Uterus (tissue), 3 donors: ENCODE measurements at regions not wholly inside any gene's neighbourhood (a gene's known extent, or its start where the extent isn't known, plus 50 kb on each side); places are given as distances from the start of the nearest gene placed in this dataset.

ENCODE experiments used
- DNase-seq, 2 donors: peaks; one replicate each; pipeline ENCODE4 v3.0.0-alpha.2; 2019 to 2020
- H3K27ac ChIP-seq, 2 donors: fragments of 200-600 bp; sonication (generic); 1 replicate in 1 of 2; 2 replicates in 1 of 2; pipeline ENCODE4 v1.5.1; 2016 to 2018
- H3K27me3 ChIP-seq, 2 donors: fragments of 200-600 bp; sonication (generic); one replicate each; pipeline ENCODE4 v1.5.1; 2018 to 2019; ENCODE audit warnings: control low read depth in 1 of 2
- H3K36me3 ChIP-seq, 2 donors: fragments of 200-600 bp; sonication (generic); one replicate each; pipeline ENCODE4 v1.5.1; 2019; ENCODE audit warnings: control low read depth in 1 of 2
- H3K4me1 ChIP-seq, 2 donors: fragments of 200-600 bp; sonication (generic); one replicate each; pipeline ENCODE4 v1.5.1; 2018 to 2019; ENCODE audit warnings: control low read depth in 1 of 2
- H3K4me3 ChIP-seq, 2 donors: fragments of 200-600 bp; sonication (generic); 1 replicate in 1 of 2; 2 replicates in 1 of 2; pipeline ENCODE4 v1.5.1; 2018 to 2019; ENCODE audit warnings: mild to moderate bottlenecking in 1 of 2
- H3K9me3 ChIP-seq, 2 donors: fragments of 200-600 bp; sonication (generic); one replicate each; pipeline ENCODE4 v1.5.1; 2019; ENCODE audit warnings: control low read depth in 1 of 2
- CTCF ChIP-seq, 4 experiments: fragments of 200-600 bp in 2 of 4; fragments of 450-650 bp in 2 of 4; sonication (generic) in 2 of 4; IDR thresholded peaks; one replicate each; pipeline ENCODE4 v1.5.1; 2016 to 2019; ENCODE audit warnings: antibody characterized with exemption in 4 of 4, mild to moderate bottlenecking in 2 of 4, moderate library complexity in 1 of 4
- POLR2A ChIP-seq, 2 donors: fragments of 450-650 bp; IDR thresholded peaks; one replicate each; pipeline ENCODE4 v1.6.1; 2016; ENCODE audit warnings: antibody characterized with exemption in 2 of 2, mild to moderate bottlenecking in 1 of 2, moderate library complexity in 1 of 2
- intact Hi-C: fragments of 100-400 bp; cut with DNase I; formaldehyde crosslinking; loops from one replicate; pipeline ENCODE4 v1.15.1; 2023; ENCODE audit warnings: low total_unique reads
- donor health status: DM: yes; HTN: yes; CAD: no.

- TF ChIP-seq CTCF (IDR thresholded peaks at IDR 0.05) (no peak), POLR2A (IDR thresholded peaks at IDR 0.05) (no peak)
- Histone ChIP-seq H3K4me1 (no peaks in the 10 kb centered on the region), H3K4me3 (no peak overlapping the region), H3K27ac (no peak overlapping the region), H3K27me3 (no peaks in the 10 kb centered on the region), H3K9me3 (no peaks in the 10 kb centered on the region), H3K36me3 (no peaks in the 10 kb centered on the region)
- no peak for DNase-seq
- intact Hi-C loops = no loop called here
Measured at GRCh38 chr21:15274701-15275485, 210.1 kb upstream of the NRIP1 start.

- intact Hi-C loops = no loop called here
- Histone ChIP-seq H3K4me1 (no peaks in the 10 kb centered on the region), H3K36me3 (no peaks in the 10 kb centered on the region), H3K4me3 (no peak overlapping the region), H3K9me3 (no peaks in the 10 kb centered on the region), H3K27ac (no peak overlapping the region), H3K27me3 (no peaks in the 10 kb centered on the region)
- DNase-seq = no peak
- no peak for TF ChIP-seq POLR2A (IDR thresholded peaks at IDR 0.05)
- no peak for TF ChIP-seq CTCF (IDR thresholded peaks at IDR 0.05)
Measured at GRCh38 chr21:15275615-15276235, 210.9 kb upstream of the NRIP1 start.

GRCh38 chr21:15276243-15276642 is 211.4 kb upstream of the NRIP1 start:
- Histone ChIP-seq H3K36me3 (no peaks in the 10 kb centered on the region), H3K27me3 (no peaks in the 10 kb centered on the region), H3K27ac (no peak overlapping the region), H3K9me3 (no peaks in the 10 kb centered on the region), H3K4me3 (no peak overlapping the region), H3K4me1 (no peaks in the 10 kb centered on the region)
- intact Hi-C loops = no loop called here
- DNase-seq = no peak
- no peak for TF ChIP-seq CTCF (IDR thresholded peaks at IDR 0.05)
- no peak for TF ChIP-seq POLR2A (IDR thresholded peaks at IDR 0.05)

- DNase-seq = no peak
- Histone ChIP-seq H3K4me1 (no peaks in the 10 kb centered on the region), H3K4me3 (no peak overlapping the region), H3K9me3 (no peaks in the 10 kb centered on the region), H3K27ac (no peak overlapping the region), H3K36me3 (no peaks in the 10 kb centered on the region), H3K27me3 (no peaks in the 10 kb centered on the region)
- TF ChIP-seq POLR2A (IDR thresholded peaks at IDR 0.05) (no peak), CTCF (IDR thresholded peaks at IDR 0.05) (no peak)
- intact Hi-C loops = no loop called here
Measured at GRCh38 chr21:15277466-15277865, 212.7 kb upstream of the NRIP1 start.

GRCh38 chr21:15278279-15278678 is 213.5 kb upstream of the NRIP1 start:
- Histone ChIP-seq H3K9me3 (no peaks in the 10 kb centered on the region), H3K4me1 (no peaks in the 10 kb centered on the region), H3K4me3 (no peak overlapping the region), H3K27ac (no peak overlapping the region), H3K36me3 (no peaks in the 10 kb centered on the region), H3K27me3 (no peaks in the 10 kb centered on the region)
- TF ChIP-seq CTCF (IDR thresholded peaks at IDR 0.05) (no peak), POLR2A (IDR thresholded peaks at IDR 0.05) (no peak)
- intact Hi-C loops = no loop called here
- no peak for DNase-seq
